HL-60 (cell line): ENCODE measurements at regions not wholly inside any gene's neighbourhood (a gene's known extent, or its start where the extent isn't known, plus 50 kb on each side); places are given as distances from the start of the nearest gene placed in this dataset.

Experiments
- DNase-seq, 2 experiments: peaks; one replicate each; pipeline ENCODE4 v3.0.0-alpha.2; 2010 to 2020; ENCODE audit warnings: low read depth in 1 of 2, low spot score in 1 of 2
- H3K27ac ChIP-seq: fragments of 250-450 bp; sonication (Bioruptor Pico); replicated peaks from 2 replicates; pipeline ENCODE4 v1.5.1; 2020; ENCODE audit warnings: mild to moderate bottlenecking, moderate library complexity
- H3K27me3 ChIP-seq: fragments of 250-450 bp; sonication (Bioruptor Pico); 2 replicates; pipeline ENCODE4 v1.5.1; 2021; ENCODE audit warnings: mild to moderate bottlenecking, moderate library complexity; ENCODE audit not compliant: insufficient read depth, poor library complexity, severe bottlenecking
- H3K4me3 ChIP-seq: replicated peaks from 2 replicates; pipeline ENCODE4 v1.5.1; 2011; ENCODE audit warnings: mild to moderate bottlenecking, control low read depth, low read length; ENCODE audit not compliant: insufficient read depth
- CTCF ChIP-seq: IDR thresholded peaks from one replicate; pipeline ENCODE4 v1.5.1; 2011; ENCODE audit warnings: low read length, control low read depth, inconsistent platforms; ENCODE audit not compliant: insufficient read depth
- GABPA ChIP-seq: IDR thresholded peaks from 2 replicates; pipeline ENCODE4 v1.6.1; 2012; ENCODE audit warnings: low read depth
- POLR2AphosphoS5 ChIP-seq: IDR thresholded peaks from 2 replicates; pipeline ENCODE4 v1.6.1; 2012; ENCODE audit warnings: low read depth
- SPI1 ChIP-seq: IDR thresholded peaks from 2 replicates; pipeline ENCODE4 v1.6.1; 2012; ENCODE audit warnings: low read depth, mild to moderate bottlenecking, borderline replicate concordance
- TF ChIP-seq, protein P1 (sequence below): IDR thresholded peaks from 2 replicates; pipeline ENCODE4 v1.6.1; 2012; ENCODE audit warnings: low read depth; ENCODE audit not compliant: insufficient replicate concordance

GRCh38 chr21:28431527-28432200 lies 561.0 kb downstream of the LTN1 start:
- TF ChIP-seq POLR2AphosphoS5 (no peak), GABPA (no peak), CTCF (no peak), SPI1 (no peak)
- TF ChIP-seq, protein P1, sequence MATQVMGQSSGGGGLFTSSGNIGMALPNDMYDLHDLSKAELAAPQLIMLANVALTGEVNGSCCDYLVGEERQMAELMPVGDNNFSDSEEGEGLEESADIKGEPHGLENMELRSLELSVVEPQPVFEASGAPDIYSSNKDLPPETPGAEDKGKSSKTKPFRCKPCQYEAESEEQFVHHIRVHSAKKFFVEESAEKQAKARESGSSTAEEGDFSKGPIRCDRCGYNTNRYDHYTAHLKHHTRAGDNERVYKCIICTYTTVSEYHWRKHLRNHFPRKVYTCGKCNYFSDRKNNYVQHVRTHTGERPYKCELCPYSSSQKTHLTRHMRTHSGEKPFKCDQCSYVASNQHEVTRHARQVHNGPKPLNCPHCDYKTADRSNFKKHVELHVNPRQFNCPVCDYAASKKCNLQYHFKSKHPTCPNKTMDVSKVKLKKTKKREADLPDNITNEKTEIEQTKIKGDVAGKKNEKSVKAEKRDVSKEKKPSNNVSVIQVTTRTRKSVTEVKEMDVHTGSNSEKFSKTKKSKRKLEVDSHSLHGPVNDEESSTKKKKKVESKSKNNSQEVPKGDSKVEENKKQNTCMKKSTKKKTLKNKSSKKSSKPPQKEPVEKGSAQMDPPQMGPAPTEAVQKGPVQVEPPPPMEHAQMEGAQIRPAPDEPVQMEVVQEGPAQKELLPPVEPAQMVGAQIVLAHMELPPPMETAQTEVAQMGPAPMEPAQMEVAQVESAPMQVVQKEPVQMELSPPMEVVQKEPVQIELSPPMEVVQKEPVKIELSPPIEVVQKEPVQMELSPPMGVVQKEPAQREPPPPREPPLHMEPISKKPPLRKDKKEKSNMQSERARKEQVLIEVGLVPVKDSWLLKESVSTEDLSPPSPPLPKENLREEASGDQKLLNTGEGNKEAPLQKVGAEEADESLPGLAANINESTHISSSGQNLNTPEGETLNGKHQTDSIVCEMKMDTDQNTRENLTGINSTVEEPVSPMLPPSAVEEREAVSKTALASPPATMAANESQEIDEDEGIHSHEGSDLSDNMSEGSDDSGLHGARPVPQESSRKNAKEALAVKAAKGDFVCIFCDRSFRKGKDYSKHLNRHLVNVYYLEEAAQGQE = no peak
- H3K27ac ChIP-seq = no peak overlapping the region
- DNase-seq = no peak

DNA sequence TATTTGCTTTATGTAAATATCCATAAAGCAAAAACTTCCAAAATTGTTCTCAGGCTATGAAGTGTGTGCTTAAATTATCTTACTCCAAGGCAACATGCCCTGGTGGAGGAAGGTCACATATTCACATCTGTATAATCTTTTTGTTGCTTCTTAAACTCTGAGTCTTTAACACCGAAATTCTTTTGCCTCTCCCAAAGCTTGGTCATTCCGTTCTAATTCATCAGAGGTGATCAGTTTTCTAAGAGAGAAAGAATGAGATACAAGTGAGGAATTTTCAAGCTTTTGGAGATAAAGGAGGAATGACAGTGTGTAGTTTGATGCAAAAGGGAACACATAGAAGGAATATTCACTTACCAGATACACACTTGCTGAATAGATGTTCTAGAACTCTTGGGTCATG lies 561.7 kb downstream of the LTN1 start:
- Histone ChIP-seq H3K4me3 (no peak overlapping the region), H3K27me3 (no peaks in the 10 kb centered on the region), H3K27ac (no peak overlapping the region)
- TF ChIP-seq POLR2AphosphoS5 = no peak
- no peak for TF ChIP-seq GABPA
- TF ChIP-seq, protein P1 = no peak
- no peak for TF ChIP-seq SPI1
- TF ChIP-seq CTCF = no peak
- DNase-seq = no peak

More at GRCh38 chr21:28431527-28432200, 561.0 kb downstream of the LTN1 start:
- H3K27me3 ChIP-seq = no peaks in the 10 kb centered on the region
- H3K4me3 ChIP-seq = no peak overlapping the region

DNA sequence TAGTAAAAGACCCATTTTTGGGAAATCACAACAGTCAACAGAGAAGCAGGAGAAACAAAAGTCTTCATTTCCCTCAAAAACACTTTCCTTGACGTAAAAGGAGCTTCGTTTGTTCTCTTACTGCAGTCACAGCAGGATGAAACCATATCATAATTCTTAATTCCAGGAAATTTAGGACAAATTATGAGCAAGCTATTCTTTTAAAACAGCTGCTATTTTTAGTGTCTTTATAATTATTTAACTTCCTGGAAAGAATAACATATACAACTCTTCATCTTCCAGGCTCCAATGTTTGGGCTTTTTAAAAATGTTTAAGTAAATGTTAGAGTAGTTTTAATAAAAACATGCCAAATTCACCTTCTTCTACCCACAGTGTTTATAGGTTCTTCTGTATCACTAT lies 563.5 kb downstream of the LTN1 start:
- TF ChIP-seq SPI1 (no peak), GABPA (no peak), POLR2AphosphoS5 (no peak), CTCF (no peak)
- TF ChIP-seq, protein P1 = no peak
- DNase-seq = no peak

More for the DNA sequence above, 563.5 kb downstream of the LTN1 start:
- Histone ChIP-seq H3K27ac (no peak overlapping the region), H3K4me3 (no peak overlapping the region), H3K27me3 (no peaks in the 10 kb centered on the region)
